HG03060 (cell line): ENCODE measurements at regions not wholly inside any gene's neighbourhood (a gene's known extent, or its start where the extent isn't known, plus 50 kb on each side); places are given as distances from the start of the nearest gene placed in this dataset.

Experiments used
- ATAC-seq: cut with Tn5 transposase; IDR thresholded peaks from one replicate; pipeline ENCODE4 v1.9.1; 2021; ENCODE audit warnings: low read depth, moderate number of reproducible peaks; ENCODE audit not compliant: unreplicated experiment

DNA sequence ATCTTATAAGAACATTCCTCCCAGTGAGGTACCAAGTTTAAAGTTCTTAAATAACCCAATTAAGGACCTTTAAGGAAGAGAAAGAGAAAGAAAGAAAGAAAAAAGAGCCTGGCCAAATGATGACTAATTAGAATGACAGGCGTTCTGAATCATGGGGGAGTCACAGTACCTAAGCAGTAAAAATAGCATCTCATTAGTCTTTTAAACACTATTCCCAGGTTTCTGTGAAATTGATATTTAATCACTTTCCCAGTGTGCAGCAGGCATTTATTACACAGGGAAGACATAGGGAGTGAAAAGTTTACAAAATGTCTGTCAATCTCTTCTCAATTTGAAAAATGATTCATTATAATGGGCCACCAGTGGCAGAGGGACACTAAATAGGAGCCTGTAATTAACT is 251.4 kb upstream of the MANEA start:
- ATAC-seq = no peak

DNA sequence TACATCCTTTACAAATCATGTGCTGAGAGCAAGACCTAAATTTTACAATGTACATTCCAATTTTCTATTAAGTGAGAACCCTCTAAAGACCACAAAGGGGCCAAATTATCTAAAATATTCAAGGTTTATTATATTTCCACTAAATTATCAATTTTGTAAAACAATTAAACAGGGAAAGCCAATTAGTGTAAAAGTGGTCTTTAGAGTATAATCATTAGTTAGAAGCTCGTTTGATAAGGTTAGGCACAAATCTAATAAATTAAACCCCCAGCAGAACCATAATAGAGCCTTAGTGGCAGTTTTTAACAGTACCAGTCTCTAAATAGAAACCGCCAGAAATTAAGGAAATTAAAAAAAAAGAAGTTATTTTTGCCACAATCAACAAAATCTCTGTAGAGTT is 249.1 kb upstream of the MANEA start:
- ATAC-seq = no peak

DNA sequence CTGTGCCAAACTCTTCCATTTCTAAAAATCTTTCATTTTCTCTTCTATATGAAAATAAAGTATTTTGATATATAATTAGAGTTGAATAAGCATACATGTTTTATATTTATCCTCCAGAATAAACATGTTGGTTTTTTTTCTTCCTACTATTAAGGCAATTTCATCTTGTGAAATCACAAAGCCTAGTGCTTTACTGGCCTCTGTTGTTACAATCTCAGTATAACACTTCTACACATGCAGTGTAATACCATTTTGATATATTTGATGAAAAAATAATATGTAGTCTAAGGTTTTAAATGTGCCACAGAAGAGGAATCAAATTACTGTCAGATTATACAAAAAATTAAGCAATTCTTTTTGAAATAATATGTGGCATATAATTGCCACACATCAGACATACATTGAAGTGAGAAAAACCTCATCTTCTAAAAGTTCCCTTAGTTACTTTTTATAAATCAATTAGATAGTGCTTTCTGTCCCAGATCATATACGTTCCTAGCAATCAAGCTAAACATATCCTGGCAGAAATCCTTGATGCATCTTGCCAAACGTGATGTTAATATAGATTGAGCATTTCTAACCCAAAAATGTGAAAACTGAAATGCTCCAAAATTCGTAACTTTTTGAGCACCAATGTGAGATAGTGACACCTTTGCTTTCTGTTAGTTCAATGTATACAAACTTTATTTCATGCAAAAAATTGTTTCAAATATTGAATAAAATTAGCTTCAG is 225.1 kb upstream of the MANEA start:
- no peak for ATAC-seq

DNA sequence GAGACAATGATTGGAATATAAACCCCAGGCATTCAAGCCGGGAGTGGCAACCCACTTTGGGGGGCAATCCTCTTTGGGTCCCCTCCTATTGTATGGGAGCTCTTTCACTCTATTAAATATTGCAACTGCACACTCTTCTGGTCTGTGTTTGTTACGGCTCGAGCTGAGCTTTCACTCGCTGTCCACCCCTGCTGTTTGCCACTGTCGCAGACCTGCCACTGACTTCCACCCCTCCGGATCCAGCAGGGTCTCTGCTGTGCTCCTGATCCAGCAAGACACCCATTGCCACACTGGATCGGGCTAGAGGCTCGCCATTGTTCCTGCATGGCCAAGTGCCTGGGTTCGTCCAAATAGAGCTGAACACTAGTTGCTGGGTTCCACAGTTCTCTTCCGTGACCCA is 222.8 kb upstream of the MANEA start:
- no peak for ATAC-seq

DNA sequence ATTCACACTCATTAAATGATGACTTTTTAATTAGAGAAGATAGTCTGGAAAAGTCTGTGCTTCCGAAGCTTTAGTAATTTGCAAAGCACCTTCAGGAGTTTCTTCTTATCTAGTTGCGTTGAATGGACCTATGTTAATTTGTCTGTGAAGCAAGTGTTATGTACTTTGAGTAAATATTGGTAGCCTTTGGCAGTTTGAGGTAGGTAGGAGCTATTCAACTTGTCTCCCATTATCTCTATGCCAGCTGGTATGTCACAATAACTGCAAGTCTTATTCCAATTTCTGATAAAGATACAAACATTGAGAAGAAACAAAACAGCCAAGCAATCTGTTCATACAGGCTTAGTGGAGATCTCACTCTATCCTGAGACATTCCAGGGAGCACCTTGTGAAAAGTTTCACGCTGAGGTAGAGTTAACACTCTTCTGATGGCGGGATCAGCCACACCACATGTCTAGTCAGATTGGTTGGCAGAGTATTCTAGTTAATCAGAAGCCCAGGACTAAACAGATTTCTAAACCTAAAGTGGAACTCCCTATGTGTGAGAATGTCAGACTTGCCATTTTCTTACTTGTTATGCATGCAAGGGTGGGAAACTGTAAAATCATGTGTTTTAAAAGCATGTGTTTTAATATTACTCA is 219.8 kb upstream of the MANEA start:
- no peak for ATAC-seq

DNA sequence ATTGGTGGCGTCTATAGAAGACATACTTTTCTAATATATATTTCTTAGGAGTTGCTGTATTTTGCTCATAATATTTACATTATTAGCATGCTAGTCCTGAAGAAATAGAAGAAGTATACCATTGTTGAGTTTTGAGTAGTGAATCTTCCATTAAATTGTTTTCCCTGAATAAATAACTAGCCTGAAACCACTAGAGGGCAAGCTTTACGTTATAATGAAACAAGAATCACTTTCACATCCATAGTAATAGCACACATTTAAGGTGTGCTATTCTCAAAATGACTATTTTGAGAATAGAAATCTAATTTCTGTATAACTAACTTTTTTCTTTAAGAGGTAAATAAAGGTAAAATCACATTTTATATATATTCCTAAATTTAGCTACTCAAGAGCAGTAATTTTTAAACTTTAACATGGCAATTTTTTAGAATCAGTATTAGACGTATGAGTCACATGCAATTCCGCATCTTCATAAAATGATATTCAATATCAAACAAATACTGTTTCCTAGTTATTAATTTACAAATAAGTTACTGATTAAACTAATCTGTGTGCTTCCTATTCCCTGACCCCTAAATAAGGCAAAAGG is 213.2 kb upstream of the MANEA start:
- peak; percentile 79 for ATAC-seq

DNA sequence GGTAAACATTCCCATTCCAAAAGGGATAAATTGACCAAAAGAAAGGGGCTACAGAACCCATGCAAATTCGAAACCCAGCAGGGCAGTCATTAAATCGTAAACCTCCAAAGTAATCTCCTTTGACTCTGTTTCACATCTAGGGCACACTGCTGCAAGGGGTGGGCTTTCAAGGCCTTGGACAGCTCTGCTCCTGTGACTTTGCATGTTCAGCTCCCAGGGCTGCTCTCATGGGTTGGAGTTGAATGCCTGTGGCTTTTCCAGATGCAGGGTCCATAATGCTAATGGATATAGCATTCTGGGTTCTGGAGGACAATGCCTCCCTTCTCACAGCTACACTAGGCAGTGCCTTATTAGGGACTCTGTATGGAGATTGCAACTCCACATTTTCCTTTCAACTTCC is 211.9 kb upstream of the MANEA start:
- ATAC-seq = no peak

DNA sequence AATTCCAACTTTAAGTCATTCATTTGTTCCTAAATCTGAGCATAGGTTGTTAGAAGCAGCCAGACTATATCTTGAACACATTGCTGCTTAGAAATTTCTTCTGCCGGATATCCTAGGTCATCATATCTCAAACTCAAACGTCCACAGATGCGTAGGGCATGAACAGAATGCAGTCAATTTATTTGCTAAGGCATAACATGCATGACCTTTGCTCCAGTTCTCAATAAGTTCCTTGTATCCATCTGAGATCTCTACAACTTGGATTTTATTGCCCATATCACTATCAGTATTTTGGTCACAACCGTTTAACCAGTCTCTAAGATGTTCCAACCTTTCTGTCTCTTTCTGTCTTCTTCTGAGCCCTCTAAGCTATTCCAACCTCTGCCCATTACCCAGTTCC is 210.9 kb upstream of the MANEA start:
- no peak for ATAC-seq

DNA sequence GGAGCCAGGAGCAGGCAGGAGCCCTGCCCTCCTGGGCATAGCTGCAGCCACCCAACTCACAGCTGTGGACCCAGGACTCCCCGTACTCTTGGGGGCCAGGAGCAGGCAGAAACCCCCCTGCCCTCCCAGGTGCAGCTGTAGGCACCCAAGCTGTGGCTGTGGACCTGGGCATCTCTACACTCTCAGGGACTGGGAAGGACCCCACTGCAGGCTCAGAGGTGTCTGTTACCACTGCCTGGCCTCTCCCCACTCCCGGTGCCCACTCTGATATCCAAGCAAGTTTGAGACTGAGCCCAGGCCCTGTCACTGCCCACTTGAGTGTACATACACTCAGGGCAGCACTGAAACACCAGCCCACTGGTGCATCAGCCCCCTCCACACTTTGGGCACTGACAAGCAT is 193.5 kb upstream of the MANEA start:
- no peak for ATAC-seq

DNA sequence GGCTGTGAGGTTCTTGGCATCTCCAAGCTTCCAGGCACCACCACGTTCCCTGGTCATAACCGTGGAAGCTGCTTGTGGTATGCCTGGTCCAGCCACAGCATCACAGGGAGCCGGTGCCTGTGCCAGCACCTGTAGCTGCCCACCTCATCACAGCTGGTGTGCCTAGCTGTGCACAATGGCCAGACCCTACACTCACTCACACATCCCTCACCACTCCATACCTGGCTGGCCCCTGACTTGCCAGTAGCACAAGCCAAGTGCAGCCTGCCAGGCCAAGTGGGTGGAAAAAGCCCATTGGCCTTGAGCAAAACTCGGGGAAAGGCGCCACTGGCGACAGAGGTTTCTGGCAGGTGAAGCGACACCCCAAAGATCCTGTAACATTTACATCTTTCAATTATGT is 192.3 kb upstream of the MANEA start:
- ATAC-seq = no peak

DNA sequence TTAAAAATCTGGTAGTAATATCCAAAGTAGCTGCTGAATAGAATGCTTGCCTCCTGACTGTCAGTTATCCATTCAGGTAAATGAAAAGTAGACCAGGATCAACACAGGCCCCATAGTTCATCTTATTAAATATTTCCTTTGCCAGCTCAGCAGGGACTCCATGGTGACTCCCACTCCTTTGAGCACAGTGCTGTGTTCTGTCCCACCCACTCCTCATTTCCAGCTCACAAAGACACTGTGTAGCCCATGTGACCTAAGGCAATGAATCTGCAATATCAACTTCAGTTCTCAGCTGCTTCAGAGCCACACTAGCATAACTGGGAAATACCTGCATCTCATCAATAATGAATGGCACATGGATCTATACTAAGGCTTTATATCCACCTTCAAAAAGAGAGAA is 189.5 kb upstream of the MANEA start:
- no peak for ATAC-seq

DNA sequence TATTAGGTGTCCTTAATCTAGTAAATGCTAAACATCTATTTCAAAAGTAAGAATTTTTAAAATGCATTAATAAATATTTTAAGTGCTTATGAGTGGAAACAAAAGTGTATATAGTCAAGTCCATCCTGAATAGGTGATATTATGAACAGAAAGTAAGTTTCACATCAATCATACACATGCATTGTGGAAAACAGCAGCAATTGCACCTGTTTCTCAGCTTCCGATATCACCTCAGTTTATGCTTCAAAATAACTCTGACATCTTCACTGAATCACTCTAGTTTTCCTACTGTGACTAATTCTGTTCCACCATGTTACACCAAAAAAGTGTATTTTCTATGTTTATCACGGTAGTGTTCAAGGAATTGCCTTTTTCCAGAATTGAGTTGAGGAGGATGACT is 172.6 kb upstream of the MANEA start:
- ATAC-seq = no peak

DNA sequence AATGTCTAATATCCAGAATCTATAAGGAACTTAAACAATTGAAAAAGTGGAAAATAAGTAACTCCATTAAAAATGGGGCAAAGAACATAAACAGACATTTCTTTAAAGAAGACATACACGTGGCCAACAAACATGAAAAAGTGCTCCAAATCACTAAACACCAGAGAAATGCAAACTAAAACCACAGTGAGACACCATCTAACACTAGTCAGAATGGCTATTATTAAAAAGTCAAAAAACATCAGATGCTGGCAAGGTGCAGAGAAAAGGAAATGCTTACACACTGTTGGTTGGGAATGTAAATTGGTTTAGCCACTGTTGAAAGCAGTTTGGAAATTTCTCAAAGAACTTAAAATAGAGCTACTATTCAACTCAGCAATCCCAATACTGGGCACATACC is 169.2 kb upstream of the MANEA start:
- ATAC-seq = no peak

DNA sequence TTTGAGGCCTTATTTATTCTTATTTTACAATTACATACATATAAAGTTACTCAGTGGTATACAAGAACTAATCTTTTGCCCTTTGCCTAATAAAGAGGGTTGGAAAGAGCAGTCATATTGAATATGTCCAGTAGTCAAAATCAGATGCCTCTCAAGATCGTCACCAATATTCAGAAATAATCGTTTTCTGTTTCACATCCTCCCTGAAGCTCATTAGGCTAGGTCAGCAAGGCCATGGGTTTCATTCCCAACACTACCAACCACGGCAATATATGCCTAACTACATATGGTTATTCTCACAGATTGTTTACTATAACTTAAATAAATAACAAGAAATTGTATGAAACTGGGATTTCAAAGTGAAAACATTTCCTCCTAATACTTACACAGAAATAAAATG is 167.2 kb upstream of the MANEA start:
- ATAC-seq = no peak

DNA sequence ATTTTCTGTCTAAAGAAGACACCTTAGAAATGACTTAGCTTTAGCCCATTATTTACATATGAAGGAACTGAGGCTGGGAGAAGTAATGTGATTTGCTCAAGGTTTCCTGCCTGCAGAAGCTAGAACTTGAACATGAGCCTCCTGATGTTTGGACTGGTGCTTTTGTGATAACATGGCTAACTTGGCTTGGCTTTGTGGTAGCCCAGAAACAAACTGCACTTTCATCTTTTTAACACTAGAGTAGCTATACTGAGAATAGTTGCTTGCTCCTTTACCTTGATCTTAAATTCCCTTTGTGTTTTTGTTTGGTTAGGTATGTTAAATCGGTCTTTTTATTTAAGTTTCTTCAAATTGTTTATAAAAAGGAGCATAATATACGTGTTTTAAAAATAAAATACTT is 163.5 kb upstream of the MANEA start:
- ATAC-seq = no peak

DNA sequence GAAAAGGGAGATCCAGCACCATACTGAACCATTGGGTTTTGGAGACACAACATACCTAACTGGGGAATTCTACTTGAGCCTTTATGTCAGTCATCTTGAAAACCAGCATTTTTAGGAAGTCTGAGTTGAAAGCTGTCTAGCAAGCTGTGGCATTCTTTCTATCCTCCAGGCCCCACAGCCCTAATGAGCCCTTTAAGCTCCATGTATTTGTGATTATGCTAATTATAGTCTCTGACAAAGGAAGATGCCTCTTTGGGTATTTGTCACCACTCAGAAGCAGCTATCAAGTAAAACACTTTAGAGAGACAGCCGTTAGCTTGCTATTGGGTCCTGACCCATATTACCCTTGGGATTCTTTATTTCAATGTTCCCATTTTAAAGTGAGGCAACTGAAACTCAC is 159.5 kb upstream of the MANEA start:
- no peak for ATAC-seq

DNA sequence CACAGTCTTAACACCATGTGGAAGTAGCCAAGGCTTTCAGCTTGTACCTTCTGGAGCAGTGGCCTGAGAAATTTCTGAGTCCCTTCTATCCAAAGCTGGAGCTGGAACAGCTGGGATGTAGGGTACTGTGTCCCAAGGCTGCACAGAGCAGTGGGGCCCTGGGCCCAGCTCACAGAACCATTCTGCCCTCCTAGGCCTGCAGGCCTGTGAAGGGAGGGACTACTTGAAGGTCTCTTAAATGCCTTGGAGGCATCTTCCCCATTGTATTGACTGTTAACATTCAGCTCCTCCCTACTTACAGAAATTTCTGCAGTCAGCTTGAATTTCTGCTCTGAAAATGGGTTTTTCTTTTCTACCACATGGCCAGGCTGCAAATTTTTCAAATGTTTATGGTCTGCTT is 156.5 kb upstream of the MANEA start:
- no peak for ATAC-seq

DNA sequence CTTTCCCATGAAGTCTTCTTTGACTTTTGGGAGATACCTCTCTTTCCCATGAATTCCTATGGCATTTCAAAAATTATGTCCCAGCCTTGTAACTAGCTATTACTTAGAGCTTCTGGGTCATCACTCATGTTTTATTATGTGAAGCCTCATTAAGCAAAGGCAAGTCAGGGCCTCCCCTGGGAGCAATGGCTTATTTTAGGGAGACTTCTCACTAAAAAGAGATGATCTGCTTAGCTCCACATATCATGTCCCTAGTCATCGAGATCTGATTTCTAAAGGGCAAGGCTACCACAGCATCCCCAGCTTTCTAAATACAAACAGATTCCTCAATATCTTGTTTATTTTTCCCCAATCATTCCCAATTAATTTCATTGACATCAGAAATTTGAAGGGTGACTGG is 154.0 kb upstream of the MANEA start:
- ATAC-seq = no peak

DNA sequence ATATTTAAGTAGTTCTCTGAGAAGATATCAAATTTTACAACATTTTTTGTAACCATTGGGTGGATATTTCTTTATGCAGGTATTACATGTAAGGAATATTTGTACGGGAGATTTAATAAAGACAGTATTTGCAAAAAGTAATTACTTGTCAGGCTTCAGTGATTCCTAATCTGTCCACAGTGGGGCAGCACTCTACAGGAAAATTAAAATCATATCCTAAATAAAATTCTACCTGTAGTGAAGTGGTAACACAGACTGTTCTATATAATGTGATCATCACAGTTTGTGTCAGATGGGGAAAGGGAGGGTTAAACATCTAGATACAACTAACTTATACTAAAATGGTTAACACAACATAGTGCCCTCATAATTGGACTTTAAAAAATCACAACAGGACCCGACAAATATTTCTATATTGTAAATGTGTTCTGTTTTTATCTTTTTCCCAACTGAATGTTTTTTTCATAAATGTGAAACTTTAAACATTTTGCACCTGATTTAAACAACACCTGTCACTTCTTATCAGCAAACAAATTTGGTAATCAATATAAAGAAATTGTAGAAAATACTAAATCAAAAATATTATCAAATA is 145.6 kb upstream of the MANEA start:
- ATAC-seq = no peak

DNA sequence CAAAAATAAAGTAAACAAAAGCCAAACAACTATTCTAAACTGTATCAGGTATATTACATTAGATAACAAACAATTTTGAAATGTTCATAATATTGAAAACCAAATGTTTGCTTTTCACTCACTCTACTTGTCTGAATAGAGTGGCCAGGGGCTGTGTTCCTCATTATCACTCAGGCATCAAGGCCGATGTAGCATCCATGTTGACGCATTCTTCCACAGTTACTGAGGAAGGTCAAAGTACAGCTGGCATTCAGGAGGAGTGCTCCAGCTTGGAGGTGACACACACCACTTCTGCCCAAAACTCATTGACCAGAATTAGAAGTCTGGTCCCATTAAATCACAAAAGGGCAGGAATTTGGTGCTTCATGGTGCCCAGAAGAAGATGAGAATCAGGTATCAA is 137.6 kb upstream of the MANEA start:
- ATAC-seq = no peak

DNA sequence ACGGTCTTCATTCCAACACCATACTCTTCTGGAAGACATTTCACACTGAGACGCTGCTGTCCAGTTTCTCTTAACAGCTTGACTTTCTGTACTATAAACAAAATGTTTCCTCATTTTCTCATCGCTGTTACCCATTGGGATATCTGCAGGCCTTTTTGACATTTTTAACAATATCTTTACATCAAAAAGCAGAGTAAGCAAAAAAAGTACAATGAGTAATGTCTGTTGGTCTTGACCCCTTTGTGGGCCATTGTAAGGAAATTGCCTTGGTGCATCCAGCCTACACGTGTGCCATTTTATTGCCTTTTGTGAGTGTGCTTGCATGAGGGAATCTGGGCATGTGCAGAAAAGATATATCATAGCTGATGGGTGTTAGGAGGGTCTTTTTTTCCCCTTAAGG is 129.1 kb upstream of the MANEA start:
- no peak for ATAC-seq

DNA sequence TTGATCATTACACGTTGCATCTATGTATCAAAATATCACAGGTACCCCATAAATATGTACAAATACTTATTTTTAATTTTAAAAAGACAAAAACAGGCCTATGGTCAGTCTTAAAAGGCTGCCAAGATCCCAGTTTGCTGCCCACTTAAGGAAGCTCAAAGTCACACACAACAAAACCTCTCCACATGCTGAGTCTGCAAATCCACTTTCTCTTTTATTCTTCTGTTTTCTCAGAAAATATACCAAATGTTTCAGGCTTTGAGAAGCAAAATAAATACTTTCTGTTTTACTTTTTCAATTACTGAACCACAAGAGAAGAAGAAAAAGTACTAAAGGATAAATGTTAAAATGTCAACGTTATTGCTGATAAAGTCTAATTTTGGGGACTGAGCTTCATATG is 107.8 kb upstream of the MANEA start:
- no peak for ATAC-seq
